Keratinocyte (primary cell): ENCODE measurements at regions not wholly inside any gene's neighbourhood (a gene's known extent, or its start where the extent isn't known, plus 50 kb on each side); places are given as distances from the start of the nearest gene placed in this dataset.

Source experiments
- DNase-seq: peaks from one replicate; pipeline ENCODE4 v3.0.0-alpha.2; 2011; ENCODE audit warnings: low read depth, missing footprints, low spot score
- FAIRE-seq: peaks from 2 replicates; lab custom pipeline; 2011; peaks lifted over from hg19 to GRCh38; lab: Jason Lieb, UNC
- H2AFZ ChIP-seq: 2 replicates; pipeline ENCODE4 v1.6.0; 2012; ENCODE audit warnings: low read length, control low read depth, inconsistent platforms; ENCODE audit not compliant: control insufficient read depth
- H3K27ac ChIP-seq: 2 replicates; pipeline ENCODE4 v1.5.1; 2011; ENCODE audit warnings: low read length; ENCODE audit not compliant: control insufficient read depth, insufficient read depth
- H3K27me3 ChIP-seq: 3 replicates; pipeline ENCODE4 v1.6.0; 2011; ENCODE audit warnings: low read length; ENCODE audit not compliant: control insufficient read depth, insufficient read depth; ENCODE audit errors: extremely low read depth
- H3K36me3 ChIP-seq, 2 experiments: 2 replicates in 1 of 2; 3 replicates in 1 of 2; pipeline ENCODE4 v1.5.1; 2011; ENCODE audit warnings: low read length in 2 of 2, mild to moderate bottlenecking in 1 of 2; ENCODE audit not compliant: control insufficient read depth in 2 of 2, insufficient read depth in 2 of 2; ENCODE audit errors: extremely low read depth in 1 of 2
- H3K4me1 ChIP-seq: 3 replicates; pipeline ENCODE4 v1.5.1; 2011; ENCODE audit warnings: low read length; ENCODE audit not compliant: control insufficient read depth, insufficient read depth; ENCODE audit errors: extremely low read depth
- H3K4me2 ChIP-seq: 3 replicates; pipeline ENCODE4 v1.6.0; 2011; ENCODE audit warnings: low read depth, low read length; ENCODE audit not compliant: control insufficient read depth, insufficient read depth; ENCODE audit errors: extremely low read depth
- H3K4me3 ChIP-seq, 3 experiments: fragments of 200-600 bp in 1 of 3; sonication (generic) in 1 of 3; 2 replicates in 2 of 3; 3 replicates in 1 of 3; pipeline ENCODE4 v1.5.1; 2011 to 2016; ENCODE audit warnings: low read length in 3 of 3, mild to moderate bottlenecking in 3 of 3, control low read depth in 2 of 3, inconsistent platforms in 1 of 3, low read depth in 1 of 3, mixed read lengths in 1 of 3, mixed run types in 1 of 3, moderate library complexity in 1 of 3; ENCODE audit not compliant: control insufficient read depth in 2 of 3, insufficient read depth in 2 of 3; ENCODE audit errors: extremely low read depth in 1 of 3
- H3K79me2 ChIP-seq: 2 replicates; pipeline ENCODE4 v1.6.0; 2012; ENCODE audit warnings: low read length; ENCODE audit not compliant: control insufficient read depth, insufficient read depth
- H3K9ac ChIP-seq: 3 replicates; pipeline ENCODE4 v1.6.0; 2011; ENCODE audit warnings: low read length; ENCODE audit not compliant: control insufficient read depth, insufficient read depth; ENCODE audit errors: extremely low read depth
- H3K9me1 ChIP-seq: 3 replicates; pipeline ENCODE4 v1.6.0; 2011; ENCODE audit warnings: low read length; ENCODE audit not compliant: control insufficient read depth, insufficient read depth; ENCODE audit errors: extremely low read depth
- H3K9me3 ChIP-seq: 2 replicates; pipeline ENCODE4 v1.5.1; 2012; ENCODE audit warnings: low read depth, low read length; ENCODE audit not compliant: control insufficient read depth
- H4K20me1 ChIP-seq: 3 replicates; pipeline ENCODE4 v1.6.0; 2011; ENCODE audit warnings: low read length; ENCODE audit not compliant: control insufficient read depth, insufficient read depth; ENCODE audit errors: extremely low read depth
- EZH2 ChIP-seq: IDR thresholded peaks from one replicate; pipeline ENCODE4 v1.6.1; 2012; ENCODE audit warnings: inconsistent platforms, mild to moderate bottlenecking, low read length, moderate library complexity
- dilution Hi-C: fragments of 300-500 bp; cut with MboI; formaldehyde crosslinking; loops from one replicate; pipeline ENCODE4 v1.7.0; 2020; ENCODE audit warnings: low sequenced_read_pairs; ENCODE audit not compliant: extremely low pct_ligation_motif_present
- TF ChIP-seq, protein P1 (sequence below), 3 experiments: IDR thresholded peaks in 1 of 3; conservative IDR thresholded peaks in 1 of 3; optimal IDR thresholded peaks in 1 of 3; 2 replicates in 2 of 3; 3 replicates in 1 of 3; pipeline versions ENCODE3 to v1.5.1; 2011; ENCODE audit warnings: low read length in 3 of 3, mild to moderate bottlenecking in 3 of 3, moderate library complexity in 2 of 3, control low read depth in 1 of 3, inconsistent platforms in 1 of 3; ENCODE audit not compliant: insufficient read depth in 2 of 3; ENCODE audit errors: extremely low read depth in 1 of 3

DNA sequence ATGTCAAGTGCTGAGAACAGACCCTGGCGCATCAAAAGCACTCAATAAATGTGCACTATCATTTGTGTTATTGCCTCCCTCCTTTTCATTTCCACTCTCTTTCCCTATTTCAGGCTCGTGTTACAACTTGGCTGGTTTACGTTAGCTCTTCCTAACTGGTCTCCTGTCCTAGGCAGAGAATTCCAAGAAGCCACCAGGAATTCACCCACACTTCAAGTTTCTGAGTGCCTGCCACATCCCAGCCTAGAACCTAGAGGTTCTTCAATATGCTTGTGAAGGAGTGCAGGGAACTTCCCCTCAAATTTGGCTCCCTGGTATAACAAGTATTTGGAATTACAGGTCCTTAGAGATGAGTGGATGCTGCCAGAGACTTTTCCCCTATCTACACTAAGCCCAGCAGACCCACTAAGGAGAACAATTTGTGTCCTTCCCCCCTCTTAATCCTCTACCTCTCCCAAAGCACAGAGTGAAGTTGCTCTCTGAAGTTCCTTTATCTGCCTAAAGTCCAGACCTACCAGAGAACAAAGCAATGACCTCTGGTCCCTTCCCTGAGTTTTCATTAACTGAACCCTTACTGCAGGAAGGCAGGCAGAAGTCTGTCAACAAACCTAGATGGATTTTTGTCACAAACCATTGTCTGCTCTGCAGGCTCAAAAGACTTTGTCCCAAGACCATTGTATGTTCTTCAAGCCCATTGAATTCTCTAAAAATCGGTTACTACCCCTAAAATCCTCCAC lies 201.6 kb upstream of the JARID2 start:
- Histone ChIP-seq H3K27me3 (no peaks in the 10 kb centered on the region), H3K9me3 (no peaks in the 10 kb centered on the region), H3K9ac (no peak overlapping the region), H3K27ac (no peak overlapping the region), H3K79me2 (no peaks in the 10 kb centered on the region), H3K4me2 (no peak overlapping the region), H3K4me1 (no peaks in the 10 kb centered on the region), H4K20me1 (no peaks in the 10 kb centered on the region), H2AFZ (no peak overlapping the region), H3K4me3 (no peak overlapping the region), H3K36me3 (no peaks in the 10 kb centered on the region), H3K9me1 (no peaks in the 10 kb centered on the region)
- DNase-seq (no peak), FAIRE-seq (no peak)
- dilution Hi-C loops: no loop called here
- TF ChIP-seq, protein P1, sequence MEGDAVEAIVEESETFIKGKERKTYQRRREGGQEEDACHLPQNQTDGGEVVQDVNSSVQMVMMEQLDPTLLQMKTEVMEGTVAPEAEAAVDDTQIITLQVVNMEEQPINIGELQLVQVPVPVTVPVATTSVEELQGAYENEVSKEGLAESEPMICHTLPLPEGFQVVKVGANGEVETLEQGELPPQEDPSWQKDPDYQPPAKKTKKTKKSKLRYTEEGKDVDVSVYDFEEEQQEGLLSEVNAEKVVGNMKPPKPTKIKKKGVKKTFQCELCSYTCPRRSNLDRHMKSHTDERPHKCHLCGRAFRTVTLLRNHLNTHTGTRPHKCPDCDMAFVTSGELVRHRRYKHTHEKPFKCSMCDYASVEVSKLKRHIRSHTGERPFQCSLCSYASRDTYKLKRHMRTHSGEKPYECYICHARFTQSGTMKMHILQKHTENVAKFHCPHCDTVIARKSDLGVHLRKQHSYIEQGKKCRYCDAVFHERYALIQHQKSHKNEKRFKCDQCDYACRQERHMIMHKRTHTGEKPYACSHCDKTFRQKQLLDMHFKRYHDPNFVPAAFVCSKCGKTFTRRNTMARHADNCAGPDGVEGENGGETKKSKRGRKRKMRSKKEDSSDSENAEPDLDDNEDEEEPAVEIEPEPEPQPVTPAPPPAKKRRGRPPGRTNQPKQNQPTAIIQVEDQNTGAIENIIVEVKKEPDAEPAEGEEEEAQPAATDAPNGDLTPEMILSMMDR (optimal IDR thresholded peaks at IDR 0.05 in 1 of 3, IDR thresholded peaks at IDR 0.05 in 1 of 3, conservative IDR thresholded peaks at IDR 0.05 in 1 of 3; ENCODE audit: extremely low read depth in 1 of 3, insufficient read depth in 2 of 3, low read length in 3 of 3): no peak
- no peak for TF ChIP-seq EZH2

DNA sequence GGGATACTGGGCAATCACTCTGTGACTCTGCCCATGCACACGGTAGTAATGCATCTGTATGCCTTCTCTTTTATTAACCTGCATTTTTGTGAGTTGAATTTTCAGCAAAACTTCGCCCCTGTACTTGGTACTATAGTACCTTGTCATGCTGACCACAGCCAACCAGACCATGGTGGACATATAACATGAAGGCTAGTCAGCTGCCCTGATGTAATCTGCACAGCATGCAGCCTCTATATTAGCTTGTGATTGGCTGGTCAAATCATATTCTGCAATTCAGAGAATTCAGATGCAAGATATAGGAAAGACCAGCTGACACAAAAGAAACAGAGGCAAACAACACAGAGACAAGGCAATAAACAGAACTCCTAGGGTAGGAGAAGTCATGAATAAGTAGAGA lies 200.9 kb upstream of the JARID2 start:
- Histone ChIP-seq H3K9me3 (no peaks in the 10 kb centered on the region), H3K4me3 (no peak overlapping the region), H3K9me1 (no peaks in the 10 kb centered on the region), H3K4me1 (no peaks in the 10 kb centered on the region), H3K36me3 (no peaks in the 10 kb centered on the region), H3K27ac (no peak overlapping the region), H3K27me3 (no peaks in the 10 kb centered on the region), H4K20me1 (no peaks in the 10 kb centered on the region), H3K9ac (no peak overlapping the region), H2AFZ (no peak overlapping the region), H3K79me2 (no peaks in the 10 kb centered on the region), H3K4me2 (no peak overlapping the region)
- FAIRE-seq: no peak
- DNase-seq: no peak
- TF ChIP-seq EZH2: no peak
- TF ChIP-seq, protein P1 (optimal IDR thresholded peaks at IDR 0.05 in 1 of 3, IDR thresholded peaks at IDR 0.05 in 1 of 3, conservative IDR thresholded peaks at IDR 0.05 in 1 of 3; ENCODE audit: extremely low read depth in 1 of 3, insufficient read depth in 2 of 3, low read length in 3 of 3): no peak
- dilution Hi-C loops: no loop called here
